ENCODE measurements at regions not wholly inside any gene's neighbourhood (a gene's known extent, or its start where the extent isn't known, plus 50 kb on each side); places are given as distances from the start of the nearest gene placed in this dataset.

DNA sequence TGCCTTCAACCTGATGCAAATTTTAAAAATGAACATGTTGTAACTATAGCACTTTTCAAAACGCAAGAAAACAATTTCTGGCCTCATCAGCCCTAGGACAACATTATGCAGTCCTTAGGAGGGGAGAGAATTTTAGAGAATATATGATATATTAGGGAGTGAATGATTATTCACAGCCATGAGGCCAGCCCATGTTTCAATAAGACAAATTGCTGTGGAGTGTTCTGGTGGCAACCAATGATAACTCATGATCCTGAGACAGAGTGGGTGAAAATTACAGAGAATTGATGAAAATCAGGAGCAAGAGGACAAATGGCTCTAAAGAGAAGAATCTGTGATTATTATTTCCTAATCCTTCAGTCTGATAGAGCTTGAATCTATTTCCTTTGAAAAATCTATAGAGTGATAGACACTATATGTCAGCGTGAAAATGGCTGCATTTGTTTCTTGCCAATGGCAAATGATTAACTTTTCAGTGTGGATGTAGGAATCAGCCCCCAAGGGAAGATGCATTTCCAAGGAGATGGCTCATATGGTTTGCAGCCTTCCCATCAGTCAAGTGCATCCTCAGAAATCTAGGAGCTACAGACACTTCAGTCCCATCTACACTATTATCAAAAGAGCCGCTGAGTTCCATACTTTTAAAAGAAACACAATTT lies 761.0 kb upstream of the ARRDC4 start:
- no peak for DNase-seq

GRCh38 chr15:97200161-97200560 lies 760.3 kb upstream of the ARRDC4 start:
- DNase-seq: no peak

- DNase-seq: no peak
These were observed 750.2 kb upstream of the ARRDC4 start for GRCh38 chr15:97210277-97210676.

DNA sequence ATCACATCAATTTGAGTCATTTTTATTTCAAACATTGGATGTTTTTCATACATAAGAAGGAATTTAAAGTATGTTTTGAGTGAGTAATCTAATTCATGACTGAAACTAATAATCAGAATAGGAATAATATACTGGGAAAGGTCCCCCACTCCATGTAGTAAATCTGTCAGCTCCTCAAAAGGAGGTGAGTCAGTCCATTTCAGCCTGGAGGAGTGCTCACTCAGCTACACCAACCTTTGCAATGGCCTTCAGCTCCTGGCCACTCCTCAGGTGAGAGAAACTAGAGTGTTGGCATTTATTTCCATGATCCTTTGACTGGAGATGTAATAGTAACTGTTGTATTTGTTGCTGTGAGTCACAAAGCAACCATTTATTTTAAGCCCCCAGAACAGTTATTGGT lies 744.9 kb upstream of the ARRDC4 start:
- DNase-seq: no peak

GRCh38 chr15:97224191-97224641 lies 736.3 kb upstream of the ARRDC4 start:
- no peak for DNase-seq

- peak; percentile 55 for DNase-seq
These were observed 725.5 kb upstream of the ARRDC4 start for GRCh38 chr15:97234851-97235610.

DNA sequence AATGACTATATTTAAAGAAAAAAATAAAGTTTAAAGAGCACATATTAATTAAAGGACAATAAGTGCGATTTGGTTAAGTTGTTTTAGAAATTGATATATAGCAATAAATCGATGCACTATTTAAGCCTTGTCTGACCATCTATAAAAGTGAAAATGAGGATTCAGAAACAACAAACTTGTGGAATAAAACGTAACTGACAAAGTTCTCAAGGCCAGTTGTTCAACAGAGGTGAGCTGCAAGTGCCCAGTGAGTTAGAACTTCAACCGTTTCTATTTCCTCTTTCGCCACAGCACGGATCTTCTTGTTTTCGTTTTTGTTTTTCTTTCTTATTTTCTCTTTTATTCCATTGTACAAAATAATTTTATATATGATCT lies 724.9 kb upstream of the ARRDC4 start:
- no peak for DNase-seq

DNA sequence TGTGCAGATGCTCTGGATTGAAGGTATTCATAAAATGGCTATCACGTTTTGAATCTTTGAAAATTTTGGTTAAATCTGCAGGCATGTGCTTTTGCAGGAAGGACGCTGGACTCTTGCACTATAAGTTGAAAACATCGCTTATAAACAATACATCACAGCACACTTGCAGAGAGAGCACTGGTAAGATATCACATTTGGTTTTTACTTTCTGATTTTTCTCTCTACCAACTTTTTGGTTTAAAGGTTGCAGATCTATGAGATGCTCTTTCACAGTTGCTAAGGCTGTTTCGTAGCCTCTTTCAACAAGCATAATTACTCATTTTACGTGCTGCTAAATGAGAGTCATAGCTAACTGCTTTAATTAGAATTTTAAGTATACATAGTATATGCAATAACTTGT lies 724.4 kb upstream of the ARRDC4 start:
- no peak for DNase-seq

DNA sequence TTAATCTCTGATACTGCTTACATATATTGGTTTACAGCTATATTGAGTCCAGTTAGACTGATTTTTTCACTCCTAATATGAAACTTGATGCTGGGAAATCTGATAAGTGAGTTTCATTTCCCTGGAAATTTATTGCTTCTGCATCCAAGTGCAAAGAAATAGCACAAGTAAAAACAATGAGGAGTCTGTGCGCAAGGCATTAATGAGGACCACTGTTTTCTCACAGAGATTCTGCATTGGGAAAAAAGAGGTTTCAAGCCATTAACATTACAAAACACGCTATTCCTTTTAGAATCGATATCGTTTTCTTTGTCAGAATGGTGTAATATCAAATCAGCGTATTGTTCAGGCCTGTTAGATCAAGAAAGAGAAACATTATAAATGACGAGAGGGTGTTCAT lies 723.3 kb upstream of the ARRDC4 start:
- DNase-seq: no peak

DNA sequence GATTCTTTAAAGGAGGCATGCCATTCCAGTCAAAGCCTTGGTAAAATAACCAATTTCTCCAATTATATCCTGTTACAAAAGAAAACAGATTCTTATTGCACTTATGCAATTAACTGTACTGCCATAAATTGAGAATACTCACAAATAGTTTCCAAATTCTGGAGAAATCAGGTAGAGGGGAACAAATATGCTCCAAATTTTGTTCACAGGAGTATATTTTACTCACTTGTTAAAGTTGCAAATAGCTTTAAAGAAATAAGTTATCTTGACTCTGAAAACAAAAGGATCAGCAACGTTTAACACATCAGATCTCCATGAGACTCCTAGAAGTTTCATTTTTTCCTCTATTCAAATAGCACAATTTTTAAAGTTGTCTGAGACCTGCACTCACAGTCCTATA lies 712.1 kb upstream of the ARRDC4 start:
- DNase-seq: no peak

- no peak for DNase-seq
These were observed 700.6 kb upstream of the ARRDC4 start for GRCh38 chr15:97259943-97260342.

- DNase-seq: no peak
These were observed 659.3 kb upstream of the ARRDC4 start for GRCh38 chr15:97301166-97301565.

DNA sequence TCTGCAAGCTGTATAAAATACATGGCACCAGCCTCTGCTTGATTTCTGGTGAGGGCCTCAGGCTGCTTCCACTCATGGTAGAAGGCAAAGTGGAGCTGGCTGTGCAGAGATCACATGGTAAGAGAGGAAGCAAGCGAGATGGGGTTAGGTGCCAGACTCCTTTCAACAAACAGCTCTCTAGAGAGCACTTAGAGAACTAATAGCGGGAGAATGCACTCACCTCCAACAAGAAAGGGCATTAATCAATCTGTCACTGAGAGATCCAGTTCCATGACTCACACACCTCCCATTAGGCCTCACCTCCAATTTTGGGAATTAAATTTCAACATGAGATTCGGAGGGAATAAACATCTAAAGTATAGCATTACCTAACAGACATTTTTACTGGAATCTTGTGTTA lies 644.1 kb upstream of the ARRDC4 start:
- DNase-seq: no peak

DNA sequence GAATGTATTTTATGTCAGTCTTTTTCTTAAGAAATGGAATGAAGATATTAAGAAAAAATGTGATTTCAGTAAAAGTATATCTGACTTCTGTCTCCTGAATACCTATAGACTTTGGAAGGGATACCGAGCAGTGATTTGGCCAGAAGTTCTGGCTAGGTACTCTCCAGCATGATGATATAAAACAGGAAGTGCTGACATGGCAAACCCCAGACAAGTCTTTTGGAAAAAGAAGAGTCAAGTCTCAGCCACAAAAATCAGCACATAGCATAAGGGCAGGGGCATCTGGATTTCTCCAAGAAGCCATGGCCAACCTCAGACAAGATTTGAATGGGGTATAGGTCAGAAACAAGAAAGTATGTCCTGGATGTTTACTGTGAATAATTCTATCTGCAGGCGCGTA lies 643.3 kb upstream of the ARRDC4 start:
- DNase-seq: no peak

GRCh38 chr15:97319291-97319690 lies 641.2 kb upstream of the ARRDC4 start:
- DNase-seq: no peak

DNA sequence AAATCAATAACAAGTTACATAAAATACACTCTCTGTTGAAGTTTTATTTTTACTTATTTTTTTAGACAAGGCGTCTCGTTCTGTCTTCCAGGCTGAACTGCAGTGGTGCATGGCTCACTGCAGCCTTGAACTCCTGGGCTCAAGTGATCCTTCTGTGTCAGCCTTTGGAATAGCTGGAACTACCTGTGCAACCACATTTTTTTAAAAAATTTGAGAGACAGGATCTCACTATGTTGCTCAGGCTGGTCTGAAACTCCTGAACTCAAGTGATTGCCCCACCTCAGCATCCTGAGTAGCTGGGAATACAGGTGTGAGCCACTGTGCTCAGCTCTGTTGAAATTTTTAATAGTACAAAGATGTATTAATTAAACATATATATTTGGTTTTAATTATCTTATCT lies 614.3 kb upstream of the ARRDC4 start:
- no peak for DNase-seq

- no peak for DNase-seq
These were observed 609.7 kb upstream of the ARRDC4 start for GRCh38 chr15:97350813-97351212.

DNA sequence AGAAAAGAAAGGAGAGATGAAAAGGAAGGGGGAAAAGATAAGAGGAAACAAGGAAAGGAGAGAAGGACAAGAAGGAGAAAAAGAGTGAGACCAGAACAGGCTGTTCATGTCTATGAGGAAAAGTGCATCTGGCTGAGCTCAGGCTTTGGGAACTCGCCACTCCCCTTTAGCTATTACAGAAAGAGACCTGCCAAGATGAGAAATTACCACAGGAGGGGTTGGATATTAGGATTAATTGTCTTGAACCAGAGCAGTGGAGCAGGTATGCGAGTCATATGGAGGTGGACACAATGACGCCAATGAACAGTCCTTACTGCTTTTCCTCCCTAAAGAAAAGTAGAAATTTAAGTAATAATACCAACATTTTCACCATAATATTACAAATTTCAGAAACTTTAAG lies 577.0 kb upstream of the ARRDC4 start:
- no peak for DNase-seq

DNA sequence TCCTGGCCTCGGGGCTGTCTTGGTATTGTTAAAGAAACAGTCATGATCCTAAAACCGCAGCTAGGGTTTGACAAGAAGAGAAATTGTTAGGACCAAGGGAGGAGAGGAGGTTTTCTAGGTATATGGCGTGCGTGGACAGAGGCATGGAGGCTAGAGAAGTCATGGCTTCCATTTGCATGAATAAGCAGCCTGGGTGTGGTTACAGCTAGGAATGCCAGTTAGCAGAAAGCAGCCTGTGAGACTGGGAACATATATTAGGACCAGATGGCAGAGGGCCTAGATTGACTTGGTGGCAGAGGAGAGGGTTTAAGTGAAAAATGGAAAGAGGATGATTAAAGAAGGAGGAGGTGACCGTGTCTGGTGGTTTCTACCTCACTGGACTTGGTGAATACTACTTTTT lies 573.6 kb upstream of the ARRDC4 start:
- DNase-seq: no peak

DNA sequence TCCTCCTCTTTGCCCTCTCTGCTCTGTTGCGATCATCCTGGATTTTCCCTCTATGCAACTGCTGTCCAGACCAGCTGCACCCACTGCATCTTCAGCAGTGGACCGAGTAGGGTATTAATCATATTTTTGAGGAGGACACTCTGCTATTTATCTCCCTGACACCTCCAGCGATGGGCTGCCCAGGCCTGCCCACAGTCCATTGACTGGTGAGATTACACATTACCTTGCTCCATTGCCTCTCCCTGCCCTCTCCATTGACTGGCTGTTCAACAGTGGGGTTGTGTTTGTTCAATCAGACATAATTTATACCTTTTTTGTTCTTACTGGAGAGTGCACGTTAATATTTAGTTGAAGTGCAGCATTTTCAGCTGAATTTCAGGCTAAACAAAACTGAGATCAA lies 559.3 kb upstream of the ARRDC4 start:
- DNase-seq: no peak

- no peak for DNase-seq
These were observed 558.5 kb upstream of the ARRDC4 start for GRCh38 chr15:97401970-97402369.

DNA sequence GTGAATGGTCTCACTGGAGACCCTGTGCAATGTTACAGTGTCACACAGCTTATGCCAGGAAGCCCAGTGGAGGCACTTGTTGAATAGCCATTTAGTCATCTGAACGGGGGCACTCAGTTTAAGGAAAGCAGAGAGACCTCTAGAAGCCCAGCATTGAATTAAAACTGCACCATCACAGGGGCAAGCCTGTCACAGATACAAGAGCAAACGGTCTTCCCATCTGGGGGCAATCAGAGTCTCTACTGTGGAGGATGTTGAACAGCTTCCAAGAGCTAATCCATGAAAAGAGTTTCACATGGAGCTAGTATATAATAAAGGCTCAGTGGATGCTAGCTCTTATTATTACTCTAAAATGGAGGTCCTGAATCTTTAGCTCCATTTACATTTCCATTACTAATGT lies 553.7 kb upstream of the ARRDC4 start:
- no peak for DNase-seq

- DNase-seq: no peak
These were observed 549.5 kb upstream of the ARRDC4 start for GRCh38 chr15:97410897-97411575.

- no peak for DNase-seq
These were observed 540.4 kb upstream of the ARRDC4 start for GRCh38 chr15:97420130-97420529.

Measured in activated CD4-positive, alpha-beta T cell treated with anti-CD3 and anti-CD28 coated beads for 48 hours (primary cell).